ENCODE measurements at regions not wholly inside any gene's neighbourhood (a gene's known extent, or its start where the extent isn't known, plus 50 kb on each side); places are given as distances from the start of the nearest gene placed in this dataset.

DNA sequence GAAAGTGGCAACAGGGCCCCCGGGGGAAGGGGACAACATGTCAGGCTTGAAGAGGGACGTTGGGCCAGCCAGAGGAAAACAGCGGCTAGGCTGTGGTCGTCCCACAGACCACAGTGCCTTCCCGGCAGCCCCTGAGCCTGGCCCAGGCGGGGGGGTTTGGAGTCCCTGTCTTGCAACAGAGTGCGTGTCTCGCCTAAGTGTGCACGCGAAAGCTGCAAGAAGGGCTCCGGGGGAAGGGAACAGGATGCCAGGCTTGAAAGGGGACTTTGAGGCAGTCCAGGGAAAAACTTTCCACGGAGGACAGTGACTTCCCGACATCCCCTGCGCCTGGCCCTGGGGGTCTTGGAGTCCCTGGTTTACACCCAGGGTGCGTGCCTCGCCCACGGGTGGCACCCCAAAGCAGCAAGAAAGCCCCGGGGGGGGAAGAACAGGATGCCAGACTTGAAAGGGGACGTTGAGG is 157.5 kb upstream of the ALG10B start:
- TF ChIP-seq POLR2A (IDR thresholded peaks at IDR 0.05) (no peak), CTCF (IDR thresholded peaks at IDR 0.05) (no peak)

Data from transverse colon (tissue), 3 donors.